SK-N-SH (cell line): ENCODE measurements at regions not wholly inside any gene's neighbourhood (a gene's known extent, or its start where the extent isn't known, plus 50 kb on each side); places are given as distances from the start of the nearest gene placed in this dataset.

ENCODE experiments used
- CTCF ChIP-seq: fragments of 200-600 bp; sonication (generic); IDR thresholded peaks from 2 replicates; pipeline ENCODE4 v1.6.1; 2017; ENCODE audit warnings: antibody characterized with exemption, mild to moderate bottlenecking, moderate library complexity
- EP300 ChIP-seq, 2 experiments: IDR thresholded peaks; 2 replicates each; pipeline versions ENCODE4 v1.4.0 to v1.6.1; 2012; ENCODE audit warnings: borderline replicate concordance in 1 of 2, low read depth in 1 of 2, low read length in 1 of 2
- FOXM1 ChIP-seq: IDR thresholded peaks from 2 replicates; pipeline ENCODE4 v1.4.0; 2012; ENCODE audit warnings: low read depth, mild to moderate bottlenecking
- GABPA ChIP-seq: IDR thresholded peaks from 2 replicates; pipeline ENCODE4 v1.4.0; 2012; ENCODE audit warnings: low read depth, mild to moderate bottlenecking
- NFIC ChIP-seq: IDR thresholded peaks from 2 replicates; pipeline ENCODE4 v1.4.0; 2012; ENCODE audit warnings: borderline replicate concordance
- RAD21 ChIP-seq: IDR thresholded peaks from 2 replicates; pipeline ENCODE4 v1.6.1; 2012; ENCODE audit warnings: mild to moderate bottlenecking, low read length
- RCOR1 ChIP-seq: fragments of 150-350 bp; IDR thresholded peaks from 2 replicates; pipeline ENCODE4 v1.6.1; 2017; ENCODE audit warnings: antibody characterized with exemption, low read length
- RXRA ChIP-seq: IDR thresholded peaks from 2 replicates; pipeline ENCODE4 v1.4.0; 2012; ENCODE audit warnings: low read depth, mild to moderate bottlenecking, borderline replicate concordance
- TAF1 ChIP-seq: IDR thresholded peaks from 2 replicates; pipeline ENCODE4 v1.6.1; 2012; ENCODE audit warnings: low read depth, mild to moderate bottlenecking, low read length, moderate library complexity, borderline replicate concordance
- ZBTB33 ChIP-seq: IDR thresholded peaks from 2 replicates; pipeline ENCODE4 v1.4.0; 2012; ENCODE audit warnings: low read depth, borderline replicate concordance

- TF ChIP-seq GABPA, result no peak
- TF ChIP-seq CTCF, result no peak
- TF ChIP-seq RAD21, result no peak
- TF ChIP-seq RXRA, result no peak
- no peak for TF ChIP-seq EP300 (IDR thresholded peaks at IDR 0.05; ENCODE audit: borderline replicate concordance in 1 of 2, low read depth in 1 of 2, low read length in 1 of 2)
- no peak for TF ChIP-seq RCOR1
- TF ChIP-seq ZBTB33, result no peak
- no peak for TF ChIP-seq FOXM1
- no peak for TF ChIP-seq NFIC
- TF ChIP-seq TAF1, result no peak
Observed at GRCh38 chr4:184298254-184298653, 80.6 kb upstream of the ENPP6 start.
